GM10266 (cell line): ENCODE measurements at regions not wholly inside any gene's neighbourhood (a gene's known extent, or its start where the extent isn't known, plus 50 kb on each side); places are given as distances from the start of the nearest gene placed in this dataset.

ENCODE experiments used
- DNase-seq: peaks from one replicate; pipeline ENCODE4 v3.0.0; 2012; ENCODE audit errors: extremely low spot score
- TF ChIP-seq, protein P1 (sequence below): IDR thresholded peaks from 2 replicates; pipeline ENCODE4 v1.5.1; 2012; ENCODE audit warnings: mild to moderate bottlenecking, low read depth; ENCODE audit not compliant: control insufficient read depth, insufficient read depth; ENCODE audit errors: missing control alignments

DNA sequence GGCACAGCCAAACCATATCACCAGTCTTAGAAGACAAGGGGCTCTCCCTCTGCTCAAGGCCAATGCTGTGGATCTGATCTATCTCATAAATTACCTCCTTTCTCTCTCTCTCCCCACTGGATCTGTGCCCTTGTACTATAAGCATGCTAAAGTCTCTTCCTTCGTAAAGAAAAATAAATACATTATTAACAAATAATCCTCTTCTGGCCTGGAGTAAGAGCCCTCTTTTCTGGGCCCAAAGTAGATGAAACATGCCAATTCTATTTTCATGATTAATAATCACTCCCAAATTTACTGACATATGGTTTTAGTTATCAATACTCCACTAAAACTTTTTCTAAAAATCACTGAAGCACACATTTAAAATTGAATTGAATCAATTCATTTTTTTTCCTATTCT is 889.7 kb downstream of the ADGRL2 start:
- TF ChIP-seq, protein P1, sequence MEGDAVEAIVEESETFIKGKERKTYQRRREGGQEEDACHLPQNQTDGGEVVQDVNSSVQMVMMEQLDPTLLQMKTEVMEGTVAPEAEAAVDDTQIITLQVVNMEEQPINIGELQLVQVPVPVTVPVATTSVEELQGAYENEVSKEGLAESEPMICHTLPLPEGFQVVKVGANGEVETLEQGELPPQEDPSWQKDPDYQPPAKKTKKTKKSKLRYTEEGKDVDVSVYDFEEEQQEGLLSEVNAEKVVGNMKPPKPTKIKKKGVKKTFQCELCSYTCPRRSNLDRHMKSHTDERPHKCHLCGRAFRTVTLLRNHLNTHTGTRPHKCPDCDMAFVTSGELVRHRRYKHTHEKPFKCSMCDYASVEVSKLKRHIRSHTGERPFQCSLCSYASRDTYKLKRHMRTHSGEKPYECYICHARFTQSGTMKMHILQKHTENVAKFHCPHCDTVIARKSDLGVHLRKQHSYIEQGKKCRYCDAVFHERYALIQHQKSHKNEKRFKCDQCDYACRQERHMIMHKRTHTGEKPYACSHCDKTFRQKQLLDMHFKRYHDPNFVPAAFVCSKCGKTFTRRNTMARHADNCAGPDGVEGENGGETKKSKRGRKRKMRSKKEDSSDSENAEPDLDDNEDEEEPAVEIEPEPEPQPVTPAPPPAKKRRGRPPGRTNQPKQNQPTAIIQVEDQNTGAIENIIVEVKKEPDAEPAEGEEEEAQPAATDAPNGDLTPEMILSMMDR = no peak
- no peak for DNase-seq

DNA sequence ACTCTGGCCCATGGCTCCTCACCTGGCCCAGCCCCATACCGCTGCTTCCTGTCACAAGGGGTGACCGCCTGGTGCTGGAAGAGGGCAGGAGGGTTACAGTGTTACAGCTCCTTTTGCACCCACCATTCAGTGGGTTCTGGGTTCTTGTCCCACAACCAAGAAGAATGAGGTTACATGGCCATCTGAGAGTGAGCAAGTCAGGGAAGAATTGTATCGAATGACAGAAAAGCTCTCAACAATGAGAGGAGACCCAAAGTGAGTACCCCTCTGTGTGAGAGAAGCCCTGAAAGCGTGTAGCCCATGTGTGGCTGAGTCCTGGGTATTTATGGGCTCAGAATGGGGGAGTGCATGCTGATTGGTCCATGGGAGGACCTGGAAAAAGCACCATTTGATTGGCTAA is 888.5 kb downstream of the ADGRL2 start:
- TF ChIP-seq, protein P1 = no peak
- DNase-seq = no peak

- TF ChIP-seq, protein P1 = no peak
- DNase-seq = no peak
Observed at GRCh38 chr1:82686774-82687173, 886.0 kb downstream of the ADGRL2 start.

- TF ChIP-seq, protein P1 = no peak
- no peak for DNase-seq
Observed at GRCh38 chr1:82646888-82647287, 846.2 kb downstream of the ADGRL2 start.

- TF ChIP-seq, protein P1 = no peak
- DNase-seq = no peak
Observed at GRCh38 chr1:82646336-82646735, 845.6 kb downstream of the ADGRL2 start.

GRCh38 chr1:82644186-82644915 is 843.6 kb downstream of the ADGRL2 start:
- DNase-seq = no peak
- TF ChIP-seq, protein P1 = no peak

DNA sequence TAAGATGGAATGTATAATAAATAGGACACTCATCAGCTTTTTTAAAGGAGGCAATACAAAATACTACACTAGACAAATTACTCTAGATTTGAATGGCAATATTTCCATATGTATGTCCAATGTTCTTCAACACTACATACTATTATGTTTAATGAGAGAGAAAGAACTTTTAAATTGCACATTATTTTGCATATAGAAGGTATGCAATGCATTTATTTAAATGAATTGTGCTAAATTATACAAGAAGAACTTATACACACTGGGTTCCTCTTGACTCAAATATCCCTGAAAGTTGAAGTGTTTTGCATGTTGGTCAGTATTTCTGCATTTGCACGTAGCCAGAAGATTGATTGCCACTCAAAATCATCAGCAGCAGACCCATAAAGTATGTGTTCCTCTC is 839.6 kb downstream of the ADGRL2 start:
- DNase-seq = no peak
- TF ChIP-seq, protein P1 = no peak
